ENCODE measurements at regions not wholly inside any gene's neighbourhood (a gene's known extent, or its start where the extent isn't known, plus 50 kb on each side); places are given as distances from the start of the nearest gene placed in this dataset.

DNA sequence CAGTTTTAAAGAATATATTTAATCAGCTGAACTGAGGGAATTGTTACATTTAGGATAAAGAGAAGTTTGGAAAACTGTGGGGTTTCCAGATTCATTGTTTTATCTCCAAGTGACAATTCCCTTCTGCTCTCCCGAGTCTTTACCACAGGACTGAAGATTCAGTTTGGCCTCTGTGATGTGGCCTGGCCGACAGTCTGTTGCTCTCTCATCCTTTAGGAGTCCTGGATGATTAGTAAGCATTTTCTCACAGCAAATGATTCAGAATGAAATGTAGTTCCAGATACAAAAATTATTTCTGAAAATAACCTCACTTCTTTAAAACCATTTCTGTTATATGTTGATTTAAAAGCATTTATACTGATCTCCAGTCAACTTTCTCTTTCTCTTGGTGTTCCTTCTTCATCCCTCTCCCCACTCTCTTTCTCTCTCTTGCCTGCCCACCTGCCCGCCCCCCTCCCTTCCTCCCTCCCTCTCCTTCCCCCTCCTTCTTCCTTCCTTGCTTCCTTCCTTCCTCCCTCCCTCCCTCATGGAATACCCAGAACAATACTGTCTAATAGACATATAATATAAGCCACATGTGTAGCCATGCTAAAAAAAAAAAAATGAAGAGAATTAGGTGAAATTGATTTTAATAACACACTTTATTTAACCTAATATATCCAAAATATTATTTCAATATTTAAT lies 254.9 kb downstream of the PRL start:
- Mint-ChIP-seq H3K27ac (no peak overlapping the region), H3K27me3 (no peaks in the 10 kb centered on the region), H3K4me1 (peaks cover 12% of the 10 kb centered on the region), H3K9me3 (peaks cover 11% of the 10 kb centered on the region), H3K4me3 (no peak overlapping the region), H3K36me3 (ENCODE audit: low read depth) (peaks cover 2% of the 10 kb centered on the region)
- ChIA-PET POLR2A (no interaction called here), CTCF (interaction anchor here (0.6 to 1.3 kb wide), 3 partner anchors 14 to 1383 kb away, joined by 3 to 5 read pairs (median 3); no protein-coding TSS in a partner anchor)
- no peak for DNase-seq

DNA sequence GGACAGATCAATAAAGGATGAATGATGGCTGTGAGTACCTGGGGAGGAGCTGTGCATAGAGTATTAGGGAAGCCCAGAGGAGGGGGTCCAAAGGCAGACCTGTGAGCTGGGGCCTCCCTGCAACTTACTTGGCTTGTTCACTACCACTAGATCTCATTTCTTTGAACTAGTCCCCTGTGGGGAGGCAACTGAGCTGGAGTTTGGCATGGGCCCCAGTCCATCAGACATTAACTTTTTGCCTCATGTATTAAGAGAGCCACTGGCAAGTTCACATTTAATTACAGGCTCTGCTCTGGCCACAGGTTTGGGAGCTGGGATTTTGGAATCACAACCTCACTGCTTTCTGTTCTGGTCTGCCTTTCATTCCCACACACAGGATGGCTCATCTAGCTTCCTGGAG lies 254.1 kb downstream of the PRL start:
- H3K9me3 Mint-ChIP-seq, result peaks cover 11% of the 10 kb centered on the region
- ChIA-PET POLR2A (no interaction called here), CTCF (interaction anchor here (1.3 kb wide), 1 partner anchor 15 kb away, joined by 5 read pairs; no protein-coding TSS in a partner anchor)
- H3K27ac Mint-ChIP-seq, result no peak overlapping the region
- H3K4me3 Mint-ChIP-seq, result no peak overlapping the region
- peaks cover 2% of the 10 kb centered on the region for H3K36me3 Mint-ChIP-seq (ENCODE audit: low read depth)
- peaks cover 12% of the 10 kb centered on the region for H3K4me1 Mint-ChIP-seq
- H3K27me3 Mint-ChIP-seq, result no peaks in the 10 kb centered on the region
- no peak for DNase-seq

DNA sequence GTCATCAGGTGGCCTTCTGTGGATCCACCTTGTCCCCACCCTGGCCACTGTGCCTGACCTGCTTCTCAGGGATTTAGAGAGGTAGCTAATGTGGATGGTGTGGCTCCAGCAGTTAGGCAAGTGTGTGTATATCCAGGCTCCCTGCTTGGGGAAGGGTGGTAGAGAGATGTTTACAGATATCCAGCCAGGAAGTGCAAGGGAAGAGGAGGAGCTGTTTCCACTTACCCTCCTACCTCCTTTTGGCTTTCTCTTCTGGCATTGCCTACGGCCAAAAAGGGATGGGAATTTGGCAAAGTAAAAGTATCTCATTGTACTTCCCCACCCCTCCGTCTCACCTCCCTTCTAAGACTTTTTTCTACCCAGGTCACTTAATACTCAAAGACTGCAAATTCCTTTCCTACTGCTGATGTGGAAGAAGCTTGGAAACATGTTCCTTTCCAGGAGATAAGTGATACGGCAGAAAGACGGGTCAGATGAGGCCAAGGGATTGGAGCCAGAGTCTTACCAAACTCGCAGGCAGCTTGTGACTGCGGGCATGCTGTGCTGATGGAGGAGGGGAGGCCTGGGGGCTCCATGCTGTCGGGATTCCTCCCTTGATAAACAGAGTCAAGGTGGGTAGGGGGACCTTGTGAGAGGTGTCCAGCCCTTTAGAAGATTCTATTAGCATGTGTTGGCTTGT lies 253.4 kb downstream of the PRL start:
- Mint-ChIP-seq H3K36me3 (ENCODE audit: low read depth) (peaks cover 2% of the 10 kb centered on the region), H3K4me3 (no peak overlapping the region), H3K4me1 (peaks cover 12% of the 10 kb centered on the region), H3K9me3 (peaks cover 11% of the 10 kb centered on the region), H3K27ac (no peak overlapping the region), H3K27me3 (no peaks in the 10 kb centered on the region)
- CTCF ChIA-PET, result interaction anchor here (1.3 kb wide), 1 partner anchor 16 kb away, joined by 5 read pairs; no protein-coding TSS in a partner anchor
- DNase-seq, result no peak
- POLR2A ChIA-PET, result no interaction called here

DNA sequence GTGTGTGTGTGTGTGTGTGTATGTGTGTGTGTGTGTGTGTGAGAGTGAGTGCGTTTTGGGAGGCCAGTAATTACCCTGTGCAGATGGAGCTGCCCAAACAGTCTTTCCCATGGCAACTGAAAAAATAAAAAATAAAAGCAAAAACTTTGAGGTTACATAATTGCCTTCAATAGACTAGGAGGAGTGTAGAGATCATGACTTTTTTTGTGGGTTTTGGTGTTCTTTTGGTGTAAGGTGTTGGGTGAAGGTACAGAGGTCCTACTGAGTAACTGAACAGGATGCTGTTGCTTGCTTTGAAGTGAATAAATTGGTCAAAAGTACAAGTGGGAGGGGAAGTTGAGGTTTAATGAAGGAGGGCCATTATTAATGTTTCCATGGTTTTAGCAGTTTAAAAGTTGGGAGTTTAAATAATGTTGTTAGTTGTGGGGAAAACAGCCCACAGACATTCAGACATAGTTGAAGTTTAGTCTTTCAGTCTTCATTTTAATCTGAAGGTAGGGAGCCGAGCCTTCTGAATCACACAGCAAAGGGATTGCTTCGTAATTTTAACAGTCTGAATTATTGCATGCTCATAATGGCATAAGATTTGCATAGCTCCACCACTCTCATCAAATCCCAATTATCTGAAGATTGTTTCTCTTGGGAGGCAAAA lies 251.4 kb downstream of the PRL start:
- DNase-seq, result no peak
- POLR2A ChIA-PET, result no interaction called here
- H3K27me3 Mint-ChIP-seq, result no peaks in the 10 kb centered on the region
- no peak overlapping the region for H3K4me3 Mint-ChIP-seq
- peaks cover 9% of the 10 kb centered on the region for H3K9me3 Mint-ChIP-seq
- H3K36me3 Mint-ChIP-seq (ENCODE audit: low read depth), result peaks cover 2% of the 10 kb centered on the region
- H3K27ac Mint-ChIP-seq, result peak overlapping the region; percentile 58
- H3K4me1 Mint-ChIP-seq, result peaks cover 12% of the 10 kb centered on the region
- CTCF ChIA-PET, result no interaction called here

DNA sequence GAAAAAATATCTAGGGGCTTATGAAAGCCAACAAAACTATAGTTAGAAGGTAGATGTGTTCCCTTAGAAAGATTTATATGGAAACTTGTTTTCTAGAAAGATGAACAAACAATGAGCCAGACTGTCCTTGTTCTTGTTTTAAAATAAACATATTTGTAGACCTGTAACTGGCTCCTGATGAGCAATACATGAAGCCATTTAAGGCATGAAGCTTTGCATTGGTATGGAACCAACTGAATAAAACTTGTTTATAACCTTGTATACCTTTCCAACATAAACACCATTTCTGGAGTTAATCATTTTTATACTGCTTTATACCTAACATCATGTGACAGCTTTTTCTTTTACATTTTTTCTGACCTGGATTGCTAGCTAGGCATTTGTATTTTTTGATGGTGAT lies 247.8 kb downstream of the PRL start:
- Mint-ChIP-seq H3K27ac (no peak overlapping the region), H3K4me3 (no peak overlapping the region), H3K27me3 (no peaks in the 10 kb centered on the region), H3K9me3 (peaks cover 11% of the 10 kb centered on the region), H3K36me3 (ENCODE audit: low read depth) (no peaks in the 10 kb centered on the region), H3K4me1 (peaks cover 12% of the 10 kb centered on the region)
- ChIA-PET POLR2A (no interaction called here), CTCF (no interaction called here)
- no peak for DNase-seq

DNA sequence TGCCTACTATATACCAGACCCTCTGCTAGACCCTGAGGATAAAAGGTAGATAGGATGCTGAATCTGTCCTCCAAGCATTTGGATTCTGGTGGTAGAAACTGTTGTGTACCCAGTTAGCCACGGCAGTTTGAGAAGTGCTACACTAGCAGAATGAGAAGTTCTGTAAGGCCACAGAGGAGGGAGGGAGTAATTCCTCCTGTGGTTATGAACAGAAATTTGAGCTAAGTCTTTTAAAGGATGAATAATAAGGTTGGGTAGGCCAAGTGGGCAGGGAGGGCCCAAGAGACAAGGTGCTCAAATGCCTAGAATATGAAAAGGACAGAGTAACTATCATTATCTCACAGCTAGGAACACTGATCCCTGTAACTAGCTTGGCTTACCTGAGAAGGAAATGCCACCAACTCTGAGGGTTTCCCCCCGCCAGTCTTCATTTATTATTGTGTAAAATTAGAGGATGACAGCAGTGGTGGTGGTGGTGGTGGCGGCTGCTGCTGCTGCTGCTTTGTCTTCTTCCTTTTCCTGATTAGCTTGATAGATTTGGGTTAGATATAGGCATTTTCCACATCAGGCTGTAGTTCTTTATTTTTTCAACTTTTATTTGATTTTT lies 243.3 kb downstream of the PRL start:
- Mint-ChIP-seq H3K9me3 (peaks cover 11% of the 10 kb centered on the region), H3K4me3 (no peak overlapping the region), H3K36me3 (ENCODE audit: low read depth) (no peaks in the 10 kb centered on the region), H3K27ac (no peak overlapping the region), H3K27me3 (no peaks in the 10 kb centered on the region), H3K4me1 (no peaks in the 10 kb centered on the region)
- ChIA-PET POLR2A (interaction anchor here (0.7 kb wide), 1 partner anchor 95 kb away, joined by 3 read pairs; no protein-coding TSS in a partner anchor), CTCF (no interaction called here)
- no peak for DNase-seq

DNA sequence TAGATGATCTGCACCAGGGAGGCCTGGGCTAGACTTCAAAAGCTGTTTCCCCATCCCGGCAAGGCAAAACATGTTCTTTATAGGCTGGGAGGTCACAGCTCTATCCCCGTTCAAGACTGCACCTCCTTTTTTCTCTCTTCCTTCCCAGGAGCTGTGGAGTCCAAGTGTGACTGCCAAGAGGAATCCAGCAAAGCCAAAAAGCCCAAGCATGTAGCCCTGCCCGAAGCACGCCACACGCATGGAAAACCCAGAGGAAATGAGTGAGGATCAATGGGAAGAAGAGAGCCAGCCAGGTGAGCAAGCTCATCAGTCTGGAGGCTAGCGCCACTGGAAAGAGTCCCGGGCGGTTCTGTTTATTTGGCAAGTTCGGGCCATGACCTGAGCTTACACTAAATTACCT lies 240.4 kb downstream of the PRL start:
- H3K36me3 Mint-ChIP-seq (ENCODE audit: low read depth), result no peaks in the 10 kb centered on the region
- H3K27ac Mint-ChIP-seq, result no peak overlapping the region
- H3K4me3 Mint-ChIP-seq, result no peak overlapping the region
- peaks cover 9% of the 10 kb centered on the region for H3K4me1 Mint-ChIP-seq
- CTCF ChIA-PET, result no interaction called here
- H3K9me3 Mint-ChIP-seq, result peaks cover 9% of the 10 kb centered on the region
- H3K27me3 Mint-ChIP-seq, result peaks cover 3% of the 10 kb centered on the region
- no peak for DNase-seq
- POLR2A ChIA-PET, result no interaction called here

DNA sequence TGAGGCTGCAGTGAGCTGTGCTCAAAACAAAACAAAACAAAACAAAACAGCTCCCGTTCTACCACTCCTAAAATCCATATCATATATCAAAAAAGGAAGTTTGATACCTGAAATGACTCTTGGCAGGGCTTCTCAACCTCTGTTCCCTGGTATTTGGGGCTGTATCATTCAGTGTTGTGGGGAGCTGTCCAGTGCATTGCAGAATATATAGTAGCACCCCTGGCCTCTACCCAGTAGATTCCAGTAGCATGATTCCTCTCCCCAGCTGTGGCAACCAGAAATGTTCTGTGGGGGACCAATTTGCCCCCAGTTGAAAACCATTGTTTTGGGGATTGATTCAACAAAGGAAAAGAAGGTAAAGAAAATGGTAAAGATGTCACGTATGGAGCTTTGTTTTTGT lies 238.9 kb downstream of the PRL start:
- Mint-ChIP-seq H3K27ac (no peak overlapping the region), H3K36me3 (ENCODE audit: low read depth) (no peaks in the 10 kb centered on the region), H3K4me1 (peaks cover 23% of the 10 kb centered on the region), H3K27me3 (peaks cover 3% of the 10 kb centered on the region), H3K9me3 (peaks cover 7% of the 10 kb centered on the region), H3K4me3 (no peak overlapping the region)
- no peak for DNase-seq
- ChIA-PET CTCF (no interaction called here), POLR2A (no interaction called here)

DNA sequence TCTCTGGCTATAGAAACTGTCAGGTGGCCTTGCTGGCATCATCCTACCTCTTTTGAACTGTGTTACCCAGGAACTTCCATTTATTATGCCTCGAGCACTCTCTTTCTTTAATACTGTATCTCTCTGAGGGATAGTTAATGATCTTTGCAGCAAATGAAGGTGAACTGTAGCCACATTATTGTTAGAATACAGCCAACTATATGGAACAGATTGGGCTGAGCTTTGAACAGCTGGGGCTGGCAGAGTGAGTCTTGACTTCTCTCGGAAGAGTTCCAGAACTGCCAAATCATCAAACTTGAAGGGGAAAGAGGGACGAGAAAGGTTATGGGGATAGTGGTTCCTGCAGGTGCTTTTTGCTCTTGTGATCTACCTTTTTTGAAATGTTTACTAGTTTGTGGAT lies 237.7 kb downstream of the PRL start:
- Mint-ChIP-seq H3K9me3 (peaks cover 4% of the 10 kb centered on the region), H3K4me3 (no peak overlapping the region), H3K27me3 (peaks cover 3% of the 10 kb centered on the region), H3K4me1 (peaks cover 33% of the 10 kb centered on the region), H3K27ac (no peak overlapping the region), H3K36me3 (ENCODE audit: low read depth) (no peaks in the 10 kb centered on the region)
- POLR2A ChIA-PET, result no interaction called here
- CTCF ChIA-PET, result interaction anchor here (0.6 kb wide), 1 partner anchor 519 kb away, joined by 4 read pairs; no protein-coding TSS in a partner anchor
- no peak for DNase-seq

DNA sequence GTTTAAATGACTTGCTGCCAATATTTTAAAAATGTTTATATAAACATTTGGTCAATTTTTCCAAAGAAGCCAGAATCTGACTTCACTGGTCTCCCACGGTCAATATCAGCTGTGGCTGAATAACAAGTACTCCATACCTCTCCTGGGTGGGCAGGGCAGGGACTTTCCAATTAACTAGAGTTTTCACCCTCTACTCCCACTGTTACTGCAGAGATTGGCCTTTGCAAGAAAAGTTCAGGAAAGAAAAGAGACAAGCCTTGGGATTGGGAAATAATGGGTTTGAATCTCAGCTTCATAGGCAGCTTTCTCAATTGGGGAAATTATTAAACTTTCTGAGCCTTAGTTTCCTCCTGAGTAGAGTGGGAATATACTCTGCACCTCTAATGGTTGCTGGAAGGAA lies 236.9 kb downstream of the PRL start:
- Mint-ChIP-seq H3K27me3 (peaks cover 3% of the 10 kb centered on the region), H3K4me1 (peaks cover 35% of the 10 kb centered on the region), H3K36me3 (ENCODE audit: low read depth) (no peaks in the 10 kb centered on the region), H3K4me3 (no peak overlapping the region), H3K27ac (no peak overlapping the region), H3K9me3 (peaks cover 4% of the 10 kb centered on the region)
- POLR2A ChIA-PET, result no interaction called here
- CTCF ChIA-PET, result interaction anchor here (0.6 kb wide), 1 partner anchor 519 kb away, joined by 4 read pairs; no protein-coding TSS in a partner anchor
- no peak for DNase-seq

DNA sequence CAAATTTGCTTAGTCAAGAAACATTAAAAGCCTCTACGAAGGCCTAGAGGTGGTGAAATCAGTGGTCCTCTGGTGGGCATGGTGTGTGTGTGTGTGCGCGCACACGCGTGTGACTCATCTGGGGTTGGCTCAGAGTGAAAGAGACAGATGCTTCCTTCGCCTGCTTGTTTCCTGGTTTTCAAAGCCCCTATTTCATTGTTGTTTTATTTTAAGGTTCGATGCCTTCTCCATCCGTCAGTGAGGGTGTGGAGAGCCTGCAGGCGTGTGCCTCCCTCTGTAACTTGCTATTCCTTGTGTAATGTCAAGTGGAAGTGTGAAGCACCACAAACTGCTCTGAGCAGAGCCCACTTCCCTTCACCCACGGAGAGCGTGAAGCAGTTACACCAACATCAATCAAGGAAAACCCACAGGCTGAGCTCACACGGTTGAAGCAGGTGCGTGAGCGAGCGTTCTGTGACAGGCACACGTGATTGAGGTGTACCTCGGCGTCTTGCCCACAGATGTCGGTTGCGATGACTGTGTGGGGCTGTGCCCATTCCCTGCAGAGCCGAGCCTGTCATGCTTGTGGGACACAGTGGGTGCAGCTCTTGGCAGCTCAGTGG lies 233.9 kb downstream of the PRL start:
- peaks cover 35% of the 10 kb centered on the region for H3K4me1 Mint-ChIP-seq
- POLR2A ChIA-PET, result interaction anchor here (1.1 kb wide), 1 partner anchor 37 kb away, joined by 3 read pairs; no protein-coding TSS in a partner anchor
- no peaks in the 10 kb centered on the region for H3K36me3 Mint-ChIP-seq (ENCODE audit: low read depth)
- no peaks in the 10 kb centered on the region for H3K9me3 Mint-ChIP-seq
- peak; percentile 72 for DNase-seq
- H3K4me3 Mint-ChIP-seq, result peak overlapping the region; percentile 20
- peak overlapping the region; percentile 86 for H3K27ac Mint-ChIP-seq
- CTCF ChIA-PET, result no interaction called here
- peaks cover 3% of the 10 kb centered on the region for H3K27me3 Mint-ChIP-seq

DNA sequence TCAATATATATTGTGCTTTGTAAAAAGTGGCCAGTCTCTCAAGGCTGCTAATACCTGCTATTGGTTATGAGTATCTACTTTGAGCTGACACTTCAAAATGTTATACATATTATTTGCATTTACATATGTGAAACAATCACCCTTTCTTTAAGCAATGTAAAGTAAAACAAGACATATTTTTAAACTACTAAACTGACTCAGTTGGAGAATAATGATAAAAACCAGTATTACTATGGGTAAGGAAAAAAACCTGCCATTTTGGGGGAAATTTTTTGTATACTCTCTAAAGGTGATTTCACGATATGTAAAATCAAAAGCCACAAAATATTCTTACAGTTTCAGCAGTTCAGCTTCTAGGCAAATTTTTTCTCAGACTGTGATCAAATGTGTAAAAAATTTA lies 232.3 kb downstream of the PRL start:
- Mint-ChIP-seq H3K27me3 (no peaks in the 10 kb centered on the region), H3K9me3 (no peaks in the 10 kb centered on the region), H3K27ac (no peak overlapping the region), H3K36me3 (ENCODE audit: low read depth) (no peaks in the 10 kb centered on the region), H3K4me1 (peaks cover 43% of the 10 kb centered on the region), H3K4me3 (no peak overlapping the region)
- DNase-seq, result no peak
- POLR2A ChIA-PET, result no interaction called here
- CTCF ChIA-PET, result no interaction called here

DNA sequence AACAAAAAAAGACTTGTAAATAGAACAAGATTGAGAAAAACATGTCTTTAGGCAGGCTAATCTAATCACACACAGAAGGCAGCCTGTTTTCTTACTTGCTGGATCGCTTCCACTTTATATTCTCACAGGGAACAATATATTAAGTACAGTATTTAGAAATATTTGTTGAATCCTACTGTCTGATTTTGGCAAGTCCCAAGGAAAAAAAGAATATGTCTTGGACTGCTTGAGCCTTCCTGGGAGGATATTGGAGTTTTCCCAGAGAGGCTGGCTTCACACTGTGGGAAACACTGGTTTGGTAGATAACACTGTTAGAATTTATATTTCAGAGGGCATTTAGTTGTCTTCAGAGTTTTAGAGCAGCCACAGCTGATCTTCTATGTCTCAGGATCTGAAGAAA lies 229.7 kb downstream of the PRL start:
- DNase-seq, result no peak
- Mint-ChIP-seq H3K27me3 (no peaks in the 10 kb centered on the region), H3K4me3 (no peak overlapping the region), H3K27ac (no peak overlapping the region), H3K4me1 (peaks cover 31% of the 10 kb centered on the region), H3K9me3 (no peaks in the 10 kb centered on the region), H3K36me3 (ENCODE audit: low read depth) (no peaks in the 10 kb centered on the region)
- CTCF ChIA-PET, result no interaction called here
- POLR2A ChIA-PET, result no interaction called here
